Breast epithelium (tissue), 3 donors: ENCODE measurements at regions not wholly inside any gene's neighbourhood (a gene's known extent, or its start where the extent isn't known, plus 50 kb on each side); places are given as distances from the start of the nearest gene placed in this dataset.

Experiments used
- CTCF ChIP-seq, 3 donors: fragments of 450-650 bp; IDR thresholded peaks; one replicate each; pipeline ENCODE4 v1.5.1; 2016 to 2017; ENCODE audit warnings: antibody characterized with exemption in 3 of 3, mild to moderate bottlenecking in 3 of 3, moderate library complexity in 3 of 3
- POLR2A ChIP-seq: fragments of 450-650 bp; IDR thresholded peaks from one replicate; pipeline ENCODE4 v1.6.1; 2016; ENCODE audit warnings: antibody characterized with exemption, mild to moderate bottlenecking, moderate library complexity
- POLR2AphosphoS5 ChIP-seq, 3 donors: sonication (generic); formaldehyde crosslinking; IDR thresholded peaks; one replicate each; pipeline ENCODE4 v1.6.1; 2017; ENCODE audit warnings: antibody characterized with exemption in 3 of 3

- TF ChIP-seq POLR2A: no peak
- no peak for TF ChIP-seq CTCF (IDR thresholded peaks at IDR 0.05)
- TF ChIP-seq POLR2AphosphoS5 (IDR thresholded peaks at IDR 0.05): no peak
These were observed 150.7 kb upstream of the DYNLRB2 start for GRCh38 chr16:80390046-80390445.
